ENCODE measurements at regions not wholly inside any gene's neighbourhood (a gene's known extent, or its start where the extent isn't known, plus 50 kb on each side); places are given as distances from the start of the nearest gene placed in this dataset.

- no peak overlapping the region for H3K4ac ChIP-seq (ENCODE audit: low read depth, low read length)
- H4K8ac ChIP-seq (ENCODE audit: low read depth in 2 of 2, low read length in 2 of 2) = no peak overlapping the region
- no peak overlapping the region for H2AK9ac ChIP-seq (replicated peaks; ENCODE audit: low read depth, low read length, poor library complexity)
- no TSS peak for BruUV-seq (replicated peaks)
- no peaks in the 10 kb centered on the region for H3K36me3 ChIP-seq (ENCODE audit: control insufficient read depth, insufficient read depth, low read length)
- no peak overlapping the region for H4K91ac ChIP-seq (ENCODE audit: insufficient read depth, low read depth, low read length)
- H3K9me3 ChIP-seq (ENCODE audit: control insufficient read depth, insufficient read depth, low read length) = no peaks in the 10 kb centered on the region
- ATAC-seq (ENCODE audit: low read depth) (peak; percentile 27; the same call in 1 of the 2 replicates), DNase-seq (peak; percentile 10)
- dilution Hi-C loops (cut with HindIII; ENCODE audit: low sequenced_read_pairs, unreplicated experiment) = no loop called here
- H3K14ac ChIP-seq (replicated peaks; ENCODE audit: low read depth, low read length) = no peak overlapping the region
- H2BK15ac ChIP-seq (ENCODE audit: low read depth, low read length) = no peak overlapping the region
- no peak overlapping the region for H3K9ac ChIP-seq (ENCODE audit: low read depth, low read length)
- H4K5ac ChIP-seq (ENCODE audit: low read depth, low read length) = no peak overlapping the region
- no peak overlapping the region for H2BK20ac ChIP-seq (ENCODE audit: low read depth, low read length)
- H3K23ac ChIP-seq (ENCODE audit: low read depth, low read length) = no peak overlapping the region
- in situ Hi-C loops (cut with MboI; ENCODE audit: low sequenced_read_pairs) = loop anchor here (25.0 kb wide), 1 partner anchor 1698 kb away; no protein-coding TSS in a partner anchor
- H3K56ac ChIP-seq (ENCODE audit: extremely low read depth, insufficient read depth, low read length) = no peak overlapping the region
- ChIA-PET CTCF (interaction anchor here (1.3 kb wide), 1 partner anchor 9 kb away, joined by 3 read pairs; no protein-coding TSS in a partner anchor), POLR2A (ENCODE audit: unreplicated experiment) (no interaction called here)
- no peak overlapping the region for H3K27ac ChIP-seq (ENCODE audit: insufficient read depth, low read length)
- H3K4me3 ChIP-seq (ENCODE audit: insufficient read depth, low read depth, low read length) = no peak overlapping the region
- H3K4me2 ChIP-seq (ENCODE audit: low read depth, low read length) = no peak overlapping the region
- no peak overlapping the region for H3K18ac ChIP-seq (ENCODE audit: low read depth, low read length)
- no peak overlapping the region for H2BK120ac ChIP-seq (ENCODE audit: low read depth, low read length)
- WGBS, 2 experiments (ENCODE audit: extremely low coverage in 2 of 2, insufficient read length in 1 of 2) = no CpG with 5 or more reads among the region's 4 CpGs
- H3K27me3 ChIP-seq (ENCODE audit: control insufficient read depth, insufficient read depth, low read length) = no peaks in the 10 kb centered on the region
- intact Hi-C loops (cut with micrococcal nuclease) = loop anchor here (10.0 kb wide), 1 partner anchor 1691 kb away; no protein-coding TSS in a partner anchor
- H3K79me1 ChIP-seq (ENCODE audit: low read depth in 1 of 2, low read length in 2 of 2) = no peaks in the 10 kb centered on the region
- TF ChIP-seq RAD21 (IDR thresholded peaks at IDR 0.05; ENCODE audit: low read length) = peak; percentile 41
- TF ChIP-seq SMC3 (IDR thresholded peaks at IDR 0.05; ENCODE audit: low read depth, low read length) = peak; percentile 16; the same call in 1 of the 2 replicates
- TF ChIP-seq MAFK (IDR thresholded peaks at IDR 0.05; ENCODE audit: low read depth, low read length) = no peak
- TF ChIP-seq CTCF (conservative IDR thresholded peaks at IDR 0.05; ENCODE audit: low read depth, low read length) = peak; percentile 48
- H2AFZ ChIP-seq (replicated peaks; ENCODE audit: low read length, poor library complexity) = no peak overlapping the region
- H3K4me1 ChIP-seq (ENCODE audit: control insufficient read depth, insufficient read depth, low read length) = no peaks in the 10 kb centered on the region
- H2AK5ac ChIP-seq (ENCODE audit: low read depth, low read length) = no peak overlapping the region
- no peaks in the 10 kb centered on the region for H3K9me1 ChIP-seq (ENCODE audit: insufficient read depth, low read length)
- no peak overlapping the region for H2BK5ac ChIP-seq (ENCODE audit: low read depth, low read length, poor library complexity, severe bottlenecking)
- H4K20me1 ChIP-seq (ENCODE audit: insufficient read depth, low read length) = no peaks in the 10 kb centered on the region
These were observed 213.2 kb upstream of the MANEA start for GRCh38 chr6:95364016-95364604.

Measured in IMR-90 (cell line).